Right cardiac atrium (tissue), 5 donors: ENCODE measurements at regions not wholly inside any gene's neighbourhood (a gene's known extent, or its start where the extent isn't known, plus 50 kb on each side); places are given as distances from the start of the nearest gene placed in this dataset.

Experiments used
- ATAC-seq, 2 donors: fragments of 200-7000 bp; cut with Tn5 transposase; one replicate each; pipeline versions ENCODE4 v1.8.0 to v1.9.1; 2020; ENCODE audit warnings: moderate library complexity in 2 of 2, mild to moderate bottlenecking in 1 of 2
- DNase-seq, 3 donors: peaks; one replicate each; pipeline ENCODE4 v3.0.0-alpha.2; 2020
- H3K27ac ChIP-seq: one replicate; pipeline ENCODE4 v1.5.1; 2013; ENCODE audit warnings: mild to moderate bottlenecking, low read length, control low read depth, moderate library complexity
- H3K27me3 ChIP-seq: one replicate; pipeline ENCODE4 v1.6.1; 2013; ENCODE audit not compliant: control insufficient read depth, insufficient read depth
- H3K4me1 ChIP-seq: one replicate; pipeline ENCODE4 v1.6.1; 2013; ENCODE audit warnings: low read length; ENCODE audit not compliant: control insufficient read depth, insufficient read depth
- H3K4me3 ChIP-seq: one replicate; pipeline ENCODE4 v1.5.1; 2013; ENCODE audit warnings: low read length, control low read depth
- H3K9me3 ChIP-seq: one replicate; pipeline ENCODE4 v1.6.1; 2013; ENCODE audit warnings: low read length; ENCODE audit not compliant: control insufficient read depth
- WGBS: extraction: QIAGEN DNeasy Blood & Tissue Kit; methylation state at CpG from one replicate; pipeline ENCODE4 v1.1.7; 2013; 5-methylcytosine and 5-hydroxymethylcytosine counted together
- intact Hi-C, 4 donors: fragments of 100-400 bp; cut with DNase I; formaldehyde crosslinking; loops; one replicate each; pipeline versions ENCODE4 v1.11.0 to v1.14.0; 2022 to 2023
- donor health status: healthy with polysubstance abuse.
- donor health status: DM: no; HTN: yes; CAD: no.
- donor health status: DM: no; HTN: no; CAD: no.
- donor health status: DM: no; HTN: yes; CAD: no; lungs with severe emphysema.
- donor health status: DM: yes; HTN: yes; CAD: no.

DNA sequence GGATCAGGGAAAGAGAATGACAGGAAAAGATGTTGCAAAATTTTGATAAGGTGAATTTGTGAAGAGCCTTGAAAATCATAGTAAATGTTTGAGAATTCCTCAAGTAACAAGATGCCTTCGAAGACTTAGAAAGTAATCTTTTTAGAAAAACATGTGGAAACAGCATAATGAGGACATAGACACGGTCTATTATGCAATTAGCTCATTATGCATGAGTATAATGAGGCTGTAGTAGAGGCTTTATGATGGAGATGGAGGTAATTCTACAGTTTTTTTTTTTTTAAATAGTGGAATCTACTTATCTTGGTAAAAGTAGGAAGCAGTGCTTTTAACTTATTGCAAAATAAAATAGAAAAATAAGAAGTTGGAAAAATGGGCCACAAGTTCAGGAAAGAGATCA, 1329.1 kb upstream of the SPRY2 start:
- Histone ChIP-seq H3K9me3 (no peaks in the 10 kb centered on the region), H3K27ac (no peak overlapping the region), H3K4me1 (no peaks in the 10 kb centered on the region), H3K27me3 (no peaks in the 10 kb centered on the region), H3K4me3 (no peak overlapping the region)
- 50% methylated on average over 2 of the region's 2 CpGs for WGBS
- intact Hi-C loops = no loop called here
- ATAC-seq (no peak), DNase-seq (no peak)

DNA sequence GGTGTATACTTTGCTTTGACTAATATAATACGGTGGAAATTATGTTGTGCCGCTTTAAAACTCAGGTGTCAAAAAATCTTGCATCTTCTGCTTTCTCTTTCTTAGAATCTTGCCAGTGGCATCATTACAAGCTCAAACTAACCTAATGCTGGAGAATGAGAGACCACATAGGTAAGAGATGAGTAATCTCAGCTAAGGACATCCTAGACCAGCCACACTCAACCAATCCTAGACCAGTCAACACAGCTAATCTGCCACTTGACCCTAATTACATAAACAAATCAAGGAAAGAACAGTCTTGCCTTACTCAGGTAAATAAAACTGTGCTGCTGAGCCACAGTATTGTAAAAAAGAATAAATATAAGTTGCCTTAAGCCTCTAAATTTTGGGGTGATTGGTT, 1323.9 kb upstream of the SPRY2 start:
- ATAC-seq (no peak), DNase-seq (no peak)
- no peaks in the 10 kb centered on the region for H3K4me1 ChIP-seq
- whole genome bisulfite sequencing = 93% methylated on average over 2 of the region's 2 CpGs
- H3K27ac ChIP-seq = no peak overlapping the region
- no peaks in the 10 kb centered on the region for H3K9me3 ChIP-seq
- no peak overlapping the region for H3K4me3 ChIP-seq
- no peaks in the 10 kb centered on the region for H3K27me3 ChIP-seq
- intact Hi-C loops = no loop called here

DNA sequence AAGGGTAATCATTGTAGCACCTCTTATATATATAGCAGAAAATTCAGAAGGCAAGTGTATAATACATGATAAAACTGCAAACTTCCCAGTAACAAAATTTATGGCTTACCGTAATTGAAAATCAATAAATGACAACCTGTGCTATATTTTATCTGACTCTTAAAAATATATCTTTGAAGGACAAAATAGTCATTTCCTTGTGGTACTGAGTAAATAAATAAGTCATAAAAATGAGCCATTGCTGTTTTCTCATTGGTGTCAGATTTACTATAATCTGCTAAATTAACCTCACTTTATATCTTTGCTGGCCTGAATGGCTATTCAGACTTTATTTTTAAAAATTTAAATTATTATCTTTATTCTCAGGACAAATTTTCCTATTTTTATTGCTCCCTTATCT, 1319.1 kb upstream of the SPRY2 start:
- H3K27me3 ChIP-seq = no peaks in the 10 kb centered on the region
- ATAC-seq = no peak
- no peaks in the 10 kb centered on the region for H3K4me1 ChIP-seq
- no peak overlapping the region for H3K27ac ChIP-seq
- 92% methylated on average over 1 of the region's 1 CpG for WGBS
- no peak for DNase-seq
- intact Hi-C loops = no loop called here
- no peaks in the 10 kb centered on the region for H3K9me3 ChIP-seq
- H3K4me3 ChIP-seq = no peak overlapping the region

DNA sequence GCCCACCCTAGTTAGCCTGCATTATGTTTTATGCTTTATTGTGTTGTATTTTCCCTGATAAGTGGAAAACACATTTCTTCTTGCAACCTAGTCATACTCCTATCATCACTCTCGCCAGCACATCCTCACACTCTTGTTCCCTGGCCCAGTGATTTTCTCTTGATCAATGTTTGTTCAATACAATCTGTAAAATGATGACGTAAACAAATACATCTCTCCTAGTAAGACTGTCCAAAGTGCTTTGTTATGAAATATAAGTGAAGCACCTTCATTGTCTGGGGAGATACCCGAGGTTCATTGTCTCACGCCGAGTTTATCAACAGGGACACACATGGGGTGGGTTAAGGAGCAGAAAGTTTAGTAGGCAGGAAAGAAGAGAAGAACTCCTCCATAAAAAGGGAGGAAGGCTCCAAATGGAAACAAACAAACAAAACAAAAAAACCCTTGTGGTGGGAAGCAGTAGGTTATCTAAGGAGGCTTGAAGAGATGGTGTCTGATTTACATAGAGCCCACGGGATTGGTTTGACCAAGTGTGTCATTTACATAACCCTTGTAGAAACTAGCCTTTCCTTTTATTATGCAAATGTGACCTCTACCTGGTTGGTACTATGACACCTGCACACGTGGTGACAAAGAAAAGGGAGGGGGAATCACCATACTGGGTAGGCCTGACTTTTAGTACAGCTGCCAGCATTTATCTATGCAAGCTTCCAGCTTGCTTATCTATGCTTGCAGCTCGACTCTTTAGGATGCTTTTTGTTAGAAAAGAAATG, 1317.9 kb upstream of the SPRY2 start:
- H3K4me3 ChIP-seq = no peak overlapping the region
- H3K4me1 ChIP-seq = no peaks in the 10 kb centered on the region
- no peak for DNase-seq
- H3K27me3 ChIP-seq = no peaks in the 10 kb centered on the region
- no peak for ATAC-seq
- intact Hi-C loops = no loop called here
- 69% methylated on average over 8 of the region's 8 CpGs for WGBS
- H3K27ac ChIP-seq = no peak overlapping the region
- no peaks in the 10 kb centered on the region for H3K9me3 ChIP-seq

DNA sequence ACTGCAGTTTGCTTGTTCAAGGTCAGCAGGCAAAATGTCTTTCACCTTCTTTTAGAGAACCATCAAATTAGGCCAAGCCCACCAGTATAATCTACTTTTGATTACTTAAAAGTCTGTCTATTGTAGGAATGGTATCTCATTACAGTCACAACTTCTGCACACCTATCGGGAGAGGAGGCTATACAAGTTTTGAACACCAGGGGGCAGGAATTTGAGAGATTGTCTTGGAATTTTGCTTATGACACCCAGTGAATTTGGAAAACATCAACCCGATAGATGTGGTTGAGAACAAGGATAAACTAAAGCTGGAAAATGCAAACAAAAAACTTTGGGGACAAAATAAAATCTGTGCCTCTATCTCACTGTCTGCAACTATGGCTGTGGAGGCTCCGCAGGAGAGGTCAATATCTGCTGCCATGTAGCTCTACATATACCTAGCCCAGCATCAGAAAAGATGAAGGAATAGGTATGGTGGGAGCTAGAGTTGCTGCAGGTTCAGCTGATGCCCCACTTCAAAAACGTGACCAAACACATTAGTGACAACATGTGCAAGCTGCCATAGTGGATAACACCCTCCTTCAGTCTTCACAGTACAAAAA, 1299.2 kb upstream of the SPRY2 start:
- Histone ChIP-seq H3K27ac (no peak overlapping the region), H3K27me3 (no peaks in the 10 kb centered on the region), H3K4me1 (no peaks in the 10 kb centered on the region), H3K4me3 (no peak overlapping the region), H3K9me3 (no peaks in the 10 kb centered on the region)
- DNase-seq (no peak), ATAC-seq (no peak)
- intact Hi-C loops = no loop called here
- WGBS = 82% methylated on average over 4 of the region's 4 CpGs

DNA sequence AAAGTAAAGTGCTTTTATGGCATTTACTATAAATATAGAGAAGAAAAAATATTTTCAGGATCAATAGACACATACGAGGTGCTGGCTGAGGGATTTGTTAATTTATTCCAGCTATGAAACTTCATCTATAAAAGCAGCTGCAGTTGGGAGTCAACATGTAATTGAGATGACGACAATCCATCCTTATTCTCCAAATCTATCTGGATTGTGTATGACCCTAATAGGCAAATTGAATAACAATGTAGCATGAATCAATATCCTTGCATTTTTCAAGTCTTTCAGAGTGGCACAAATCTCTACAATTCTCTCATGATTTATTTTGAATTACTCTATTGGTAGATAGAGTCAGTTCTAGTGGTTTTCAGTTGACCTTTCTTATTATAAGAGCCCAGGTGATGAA, 1296.5 kb upstream of the SPRY2 start:
- Histone ChIP-seq H3K4me3 (no peak overlapping the region), H3K4me1 (no peaks in the 10 kb centered on the region), H3K9me3 (no peaks in the 10 kb centered on the region), H3K27me3 (no peaks in the 10 kb centered on the region), H3K27ac (no peak overlapping the region)
- no peak for ATAC-seq
- DNase-seq = no peak
- 70% methylated on average over 2 of the region's 2 CpGs for WGBS
- intact Hi-C loops = no loop called here

DNA sequence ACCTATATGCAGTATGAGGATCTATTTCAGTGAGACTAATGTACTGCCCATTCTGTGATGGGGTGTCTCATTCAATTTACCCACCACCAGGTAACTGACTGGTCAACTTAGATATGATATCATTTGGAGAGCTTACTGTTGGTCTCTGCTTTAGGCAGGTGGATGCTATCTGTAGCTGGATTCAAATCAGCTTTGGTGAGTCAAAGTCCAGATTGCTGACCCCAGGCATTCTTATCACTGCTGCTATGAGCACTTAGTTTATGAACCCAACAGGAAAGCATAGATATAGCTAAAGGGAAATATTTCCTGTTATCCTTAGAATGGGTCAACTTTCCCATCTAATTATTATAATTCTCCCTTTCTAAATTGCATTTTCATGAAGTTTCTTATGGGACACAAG, 1295.2 kb upstream of the SPRY2 start:
- ATAC-seq (no peak), DNase-seq (no peak)
- Histone ChIP-seq H3K9me3 (no peaks in the 10 kb centered on the region), H3K4me1 (no peaks in the 10 kb centered on the region), H3K27me3 (no peaks in the 10 kb centered on the region), H3K27ac (no peak overlapping the region), H3K4me3 (no peak overlapping the region)
- intact Hi-C loops = no loop called here

DNA sequence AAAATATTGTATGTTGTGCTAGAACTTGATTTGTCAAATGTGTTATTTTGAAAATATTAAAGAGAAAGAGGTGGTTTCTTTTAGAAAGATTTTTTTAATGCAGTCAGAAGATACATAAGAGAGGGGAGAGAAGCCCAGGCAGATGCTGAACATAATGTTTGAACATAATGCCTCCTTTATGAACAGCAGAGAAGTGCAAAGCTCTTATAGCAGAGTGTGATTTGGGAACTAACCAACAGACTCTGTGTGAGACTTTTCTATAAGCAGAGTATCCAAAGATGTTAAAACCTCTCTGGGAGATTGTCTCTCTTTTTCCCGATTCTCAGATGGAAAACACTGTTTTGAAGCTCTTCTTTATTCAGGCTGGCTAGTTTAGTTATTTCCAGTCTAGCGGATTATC, 1274.1 kb upstream of the SPRY2 start:
- Histone ChIP-seq H3K9me3 (no peaks in the 10 kb centered on the region), H3K4me3 (no peak overlapping the region), H3K27ac (no peak overlapping the region), H3K27me3 (no peaks in the 10 kb centered on the region), H3K4me1 (no peaks in the 10 kb centered on the region)
- no peak for ATAC-seq
- intact Hi-C loops = no loop called here
- WGBS = 86% methylated on average over 2 of the region's 2 CpGs
- no peak for DNase-seq

DNA sequence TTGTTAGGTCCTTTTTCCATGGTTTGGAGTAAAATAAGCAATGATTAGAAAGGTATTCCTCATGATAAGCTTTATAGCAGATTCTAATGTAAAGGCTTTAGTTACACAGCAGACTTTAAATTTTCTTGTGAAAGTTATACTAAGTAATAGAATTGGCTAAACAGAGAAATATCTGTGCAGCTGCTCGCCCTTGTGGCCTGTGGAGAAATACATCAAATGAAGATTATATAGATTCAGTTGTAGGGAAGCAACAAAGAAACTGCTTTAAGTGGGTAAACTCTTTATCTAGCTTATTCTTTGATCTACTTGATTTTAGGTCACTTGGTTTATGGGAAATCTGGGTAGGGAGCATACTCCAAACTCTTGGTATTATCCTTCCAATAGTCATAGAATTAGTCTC, 1269.7 kb upstream of the SPRY2 start:
- H3K9me3 ChIP-seq = no peaks in the 10 kb centered on the region
- no peak overlapping the region for H3K4me3 ChIP-seq
- H3K27ac ChIP-seq = no peak overlapping the region
- ATAC-seq = no peak
- no peaks in the 10 kb centered on the region for H3K4me1 ChIP-seq
- WGBS = 57% methylated on average over 1 of the region's 1 CpG
- no peaks in the 10 kb centered on the region for H3K27me3 ChIP-seq
- no peak for DNase-seq
- intact Hi-C loops = no loop called here

DNA sequence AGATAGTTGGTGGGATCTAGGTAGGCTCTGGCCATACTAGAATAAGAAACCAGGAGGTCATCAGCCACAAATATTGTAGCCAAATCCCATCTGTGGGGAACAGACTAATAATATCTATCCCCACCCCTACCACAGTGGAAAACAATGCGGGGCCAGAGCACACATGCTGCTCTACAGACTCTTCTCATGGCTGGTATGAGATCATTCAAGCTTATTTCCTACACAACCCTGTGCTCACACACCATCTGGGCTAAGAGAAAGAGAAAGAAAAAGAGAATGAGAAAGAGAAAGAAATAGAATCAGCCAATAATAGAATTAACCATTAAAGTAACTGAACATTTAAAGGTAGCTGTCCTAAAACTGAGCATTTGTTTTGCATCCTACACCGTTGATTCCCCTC, 1268.4 kb upstream of the SPRY2 start:
- ATAC-seq (no peak), DNase-seq (no peak)
- Histone ChIP-seq H3K4me1 (no peaks in the 10 kb centered on the region), H3K4me3 (no peak overlapping the region), H3K27me3 (no peaks in the 10 kb centered on the region), H3K27ac (no peak overlapping the region), H3K9me3 (no peaks in the 10 kb centered on the region)
- intact Hi-C loops = no loop called here
- WGBS = 80% methylated on average over 2 of the region's 2 CpGs

DNA sequence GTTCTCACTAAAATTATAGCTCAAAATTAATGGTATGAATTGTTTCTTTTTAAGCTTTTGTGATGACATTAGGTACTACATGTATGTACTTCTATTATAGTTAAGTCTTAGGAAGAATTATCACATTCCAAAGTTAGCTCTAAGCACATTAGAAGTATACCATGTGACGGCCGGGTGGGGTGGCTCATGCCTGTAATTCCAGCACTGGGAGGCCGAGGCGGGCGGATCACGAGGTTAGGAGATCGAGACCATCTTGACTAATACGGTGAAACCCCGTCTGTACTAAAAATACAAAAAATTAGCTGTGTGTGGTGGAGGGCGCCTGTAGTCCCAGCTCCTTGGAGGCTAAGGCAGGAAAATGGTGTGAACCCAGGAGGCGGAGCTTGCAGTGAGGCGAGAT, 1265.1 kb upstream of the SPRY2 start:
- no peaks in the 10 kb centered on the region for H3K9me3 ChIP-seq
- DNase-seq (peak in 1 of 3 donors; percentile 16), ATAC-seq (no peak)
- no peak overlapping the region for H3K27ac ChIP-seq
- intact Hi-C loops = no loop called here
- no peaks in the 10 kb centered on the region for H3K4me1 ChIP-seq
- H3K4me3 ChIP-seq = no peak overlapping the region
- H3K27me3 ChIP-seq = no peaks in the 10 kb centered on the region
- 93% methylated on average over 12 of the region's 12 CpGs for WGBS

DNA sequence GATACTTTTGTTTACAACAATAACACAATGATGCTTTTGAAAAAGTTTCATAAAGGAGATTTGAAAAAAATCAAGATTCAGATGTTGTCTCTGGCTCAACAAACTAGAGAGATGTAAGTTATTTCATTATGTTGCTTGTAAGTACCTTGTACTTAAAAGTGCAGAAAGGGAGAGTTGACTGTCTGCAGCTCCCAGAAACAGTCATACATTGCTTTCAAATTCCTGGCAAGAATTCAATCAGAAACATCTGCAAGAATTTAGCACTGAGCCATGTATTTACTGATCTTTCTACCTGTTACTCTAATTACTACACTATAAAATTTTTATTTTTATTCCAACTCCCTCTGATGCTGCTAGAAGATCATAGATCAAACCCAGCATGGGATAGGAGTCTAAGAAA, 1261.3 kb upstream of the SPRY2 start:
- no peaks in the 10 kb centered on the region for H3K4me1 ChIP-seq
- intact Hi-C loops = no loop called here
- no peaks in the 10 kb centered on the region for H3K9me3 ChIP-seq
- DNase-seq = no peak
- no peak overlapping the region for H3K4me3 ChIP-seq
- no peak overlapping the region for H3K27ac ChIP-seq
- ATAC-seq = no peak
- H3K27me3 ChIP-seq = no peaks in the 10 kb centered on the region
